GM10248 (cell line): ENCODE measurements at regions not wholly inside any gene's neighbourhood (a gene's known extent, or its start where the extent isn't known, plus 50 kb on each side); places are given as distances from the start of the nearest gene placed in this dataset.

ENCODE experiments used
- CTCF ChIA-PET: fragments of 300-600 bp; sonication (Branson Sonifier 250); formaldehyde crosslinking; extraction: SDS; loops from one replicate; lab custom pipeline; 2021; ENCODE audit warnings: antibody characterized with exemption; lab: Yijun Ruan, JAX
- POLR2A ChIA-PET: fragments of 350-650 bp; sonication (Branson Sonifier 250); formaldehyde crosslinking; extraction: SDS; loops from one replicate; lab custom pipeline; 2020; ENCODE audit warnings: antibody characterized with exemption; lab: Yijun Ruan, JAX
- DNase-seq: peaks from one replicate; pipeline ENCODE4 v3.0.0; 2012; ENCODE audit errors: extremely low spot score
- TF ChIP-seq, protein P1 (sequence below): IDR thresholded peaks from 2 replicates; pipeline ENCODE4 v1.5.1; 2012; ENCODE audit warnings: mild to moderate bottlenecking, low read depth; ENCODE audit errors: extremely low read depth, missing control alignments, control extremely low read depth

DNA sequence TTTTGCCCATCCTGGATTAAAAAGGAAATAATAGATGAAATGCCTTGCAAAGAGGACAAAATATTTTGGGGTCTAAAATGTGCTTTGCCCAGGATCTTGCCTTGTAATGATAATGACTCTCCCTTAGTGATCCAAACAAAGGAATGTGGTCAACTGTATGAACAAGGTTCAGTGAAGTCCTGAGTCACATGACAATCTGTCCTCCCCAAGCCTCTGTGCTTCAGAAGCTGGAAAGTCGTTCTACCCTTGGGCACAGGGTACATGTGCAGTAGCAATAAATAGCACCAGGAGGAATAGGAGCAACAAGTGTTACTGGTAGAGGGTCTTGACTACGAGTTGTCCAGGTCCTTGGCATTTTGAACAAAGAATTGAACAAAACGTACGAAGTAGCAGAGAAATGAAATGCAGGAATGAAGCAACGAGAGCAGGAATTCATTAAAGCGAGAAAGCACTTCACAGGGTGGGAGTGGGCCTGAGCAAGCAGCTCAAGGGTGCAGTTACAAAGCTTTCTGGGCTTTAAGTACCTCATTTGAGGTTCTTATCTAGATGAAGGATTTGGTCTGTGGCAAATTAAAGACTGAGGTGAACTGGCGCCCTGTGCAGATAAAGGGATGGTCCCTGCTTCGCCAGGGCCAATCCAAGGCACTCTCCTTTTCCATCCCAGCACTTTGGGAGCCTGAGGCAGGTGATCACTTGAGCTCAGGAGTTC lies 65.8 kb downstream of the RESF1 start:
- DNase-seq: no peak
- POLR2A ChIA-PET: no interaction called here
- CTCF ChIA-PET: interaction anchor here (1.3 kb wide), 1 partner anchor 21 kb away, joined by 5 read pairs; no protein-coding TSS in a partner anchor
- TF ChIP-seq, protein P1, sequence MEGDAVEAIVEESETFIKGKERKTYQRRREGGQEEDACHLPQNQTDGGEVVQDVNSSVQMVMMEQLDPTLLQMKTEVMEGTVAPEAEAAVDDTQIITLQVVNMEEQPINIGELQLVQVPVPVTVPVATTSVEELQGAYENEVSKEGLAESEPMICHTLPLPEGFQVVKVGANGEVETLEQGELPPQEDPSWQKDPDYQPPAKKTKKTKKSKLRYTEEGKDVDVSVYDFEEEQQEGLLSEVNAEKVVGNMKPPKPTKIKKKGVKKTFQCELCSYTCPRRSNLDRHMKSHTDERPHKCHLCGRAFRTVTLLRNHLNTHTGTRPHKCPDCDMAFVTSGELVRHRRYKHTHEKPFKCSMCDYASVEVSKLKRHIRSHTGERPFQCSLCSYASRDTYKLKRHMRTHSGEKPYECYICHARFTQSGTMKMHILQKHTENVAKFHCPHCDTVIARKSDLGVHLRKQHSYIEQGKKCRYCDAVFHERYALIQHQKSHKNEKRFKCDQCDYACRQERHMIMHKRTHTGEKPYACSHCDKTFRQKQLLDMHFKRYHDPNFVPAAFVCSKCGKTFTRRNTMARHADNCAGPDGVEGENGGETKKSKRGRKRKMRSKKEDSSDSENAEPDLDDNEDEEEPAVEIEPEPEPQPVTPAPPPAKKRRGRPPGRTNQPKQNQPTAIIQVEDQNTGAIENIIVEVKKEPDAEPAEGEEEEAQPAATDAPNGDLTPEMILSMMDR: no peak

DNA sequence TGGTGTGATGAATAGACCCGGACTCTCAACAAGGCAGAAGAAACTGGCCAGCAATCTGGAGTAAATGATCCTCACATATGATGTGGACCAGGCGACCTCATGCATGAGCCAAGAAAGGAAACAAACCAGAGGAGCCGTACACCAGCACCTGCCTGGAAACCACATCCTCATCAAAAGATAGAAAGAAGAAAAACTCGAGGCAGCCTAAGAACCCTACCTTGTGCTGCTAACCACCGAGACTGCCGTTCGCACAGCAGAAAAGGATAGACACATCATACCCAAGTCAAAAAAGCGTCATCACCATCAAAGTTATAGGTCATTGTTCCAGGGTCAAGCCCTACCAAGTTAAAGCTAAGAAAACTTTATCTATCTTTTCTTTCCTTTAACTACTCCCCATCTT lies 66.7 kb downstream of the RESF1 start:
- TF ChIP-seq, protein P1: no peak
- ChIA-PET POLR2A (no interaction called here), CTCF (no interaction called here)
- DNase-seq: no peak

DNA sequence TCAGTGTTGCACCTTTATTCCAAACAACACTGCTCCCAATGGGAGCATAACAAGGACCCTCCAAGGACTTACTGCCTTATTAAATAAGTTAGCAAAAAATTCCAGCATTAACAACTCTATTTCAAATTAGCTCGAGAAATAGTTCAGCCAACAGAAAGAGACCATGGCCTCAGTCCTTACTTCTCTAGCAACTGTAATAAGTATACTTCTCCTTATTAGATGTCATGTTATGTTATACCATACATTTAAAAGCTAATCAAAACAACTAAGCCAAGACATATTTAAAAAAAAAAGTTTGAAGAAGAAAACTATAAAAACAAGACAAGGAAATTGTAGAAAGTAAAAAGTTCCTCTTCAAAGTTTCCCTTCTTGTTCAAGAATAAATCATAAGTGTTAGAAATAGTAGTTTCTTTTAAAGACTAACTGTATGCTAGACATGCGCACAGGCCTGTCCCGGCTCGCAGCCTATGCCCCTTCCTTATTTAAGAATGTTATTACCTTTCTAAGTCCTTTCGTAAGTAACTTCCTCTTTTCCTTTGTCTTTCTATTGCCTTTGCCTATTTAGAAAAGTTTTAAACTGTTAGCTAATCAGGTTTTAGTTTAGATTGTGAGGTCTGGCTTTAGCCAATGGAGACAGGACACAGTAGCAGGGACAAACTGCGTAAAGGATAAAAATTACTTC lies 68.6 kb downstream of the RESF1 start:
- ChIA-PET CTCF (interaction anchor here (0.7 to 0.9 kb wide), 3 partner anchors 10 to 148 kb away, joined by 3 to 4 read pairs (median 3); no protein-coding TSS in a partner anchor), POLR2A (no interaction called here)
- no peak for DNase-seq
- TF ChIP-seq, protein P1: no peak

DNA sequence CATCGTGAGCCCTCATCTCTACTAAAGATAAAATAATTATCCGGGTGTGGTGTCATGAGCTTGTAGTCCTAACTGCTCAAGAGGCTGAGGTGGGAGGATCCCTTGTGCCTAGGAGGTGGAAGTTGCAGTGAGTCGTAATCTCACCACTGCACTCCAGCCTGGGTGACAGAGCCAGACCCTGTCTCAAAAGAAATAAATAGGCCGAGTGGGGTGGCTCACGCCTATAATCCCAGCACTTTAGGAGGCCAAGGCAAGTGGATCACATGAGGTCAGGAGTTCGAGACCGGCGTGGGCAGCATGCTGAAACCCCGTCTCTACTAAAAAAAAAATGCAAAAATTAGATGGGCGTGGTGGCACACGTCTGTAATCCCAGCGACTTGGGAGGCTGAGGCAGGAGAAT lies 70.9 kb downstream of the RESF1 start:
- DNase-seq: no peak
- TF ChIP-seq, protein P1: no peak
- POLR2A ChIA-PET: no interaction called here
- CTCF ChIA-PET: interaction anchor here (1.0 kb wide), 1 partner anchor 25 kb away, joined by 3 read pairs; no protein-coding TSS in a partner anchor

DNA sequence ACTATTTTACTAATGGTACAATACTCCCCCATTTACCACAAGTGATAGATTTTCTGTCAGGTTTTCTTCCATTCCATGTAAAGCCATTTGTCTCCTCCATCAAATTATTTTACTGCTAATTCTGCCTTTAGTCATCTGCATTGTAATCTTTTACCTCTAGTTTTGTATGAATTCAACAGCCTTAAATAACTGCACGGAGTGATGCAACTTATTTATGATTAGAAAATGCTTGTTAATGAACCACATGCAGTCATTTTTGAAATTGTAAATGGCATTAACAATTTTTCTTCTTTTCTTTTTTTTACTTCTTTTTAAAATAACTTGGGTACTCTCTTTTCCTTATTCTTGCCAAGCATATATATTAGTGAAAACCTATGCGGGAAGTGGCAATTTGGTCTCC lies 71.5 kb downstream of the RESF1 start:
- TF ChIP-seq, protein P1: no peak
- CTCF ChIA-PET: interaction anchor here (1.0 kb wide), 1 partner anchor 24 kb away, joined by 3 read pairs; no protein-coding TSS in a partner anchor

DNA sequence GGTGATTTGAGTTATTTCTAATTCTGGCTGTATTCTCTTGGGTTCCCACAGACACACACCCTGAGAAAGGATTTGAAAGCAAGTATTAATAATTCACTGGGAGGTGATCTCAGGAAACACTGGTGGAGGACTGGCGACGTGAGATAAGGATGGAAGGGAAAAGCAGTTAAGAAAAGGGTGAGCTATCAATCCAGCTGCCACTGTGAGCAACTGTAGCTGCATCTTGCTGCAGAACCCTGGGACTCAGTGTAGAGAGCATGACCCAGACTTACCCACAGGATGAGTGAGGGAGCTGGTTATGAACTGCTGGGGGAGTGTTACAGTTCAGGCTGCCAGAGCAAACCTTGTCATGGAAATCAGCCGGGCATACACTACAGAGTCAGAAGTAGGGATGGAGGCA lies 71.9 kb downstream of the RESF1 start:
- ChIA-PET CTCF (interaction anchor here (1.3 to 1.4 kb wide), 2 partner anchors 13 to 281 kb away, joined by 3 to 5 read pairs; no protein-coding TSS in a partner anchor), POLR2A (no interaction called here)
- no peak for DNase-seq
- TF ChIP-seq, protein P1: no peak

More for the DNA sequence above, 71.5 kb downstream of the RESF1 start:
- POLR2A ChIA-PET: no interaction called here
- no peak for DNase-seq
